Activated CD4-positive, alpha-beta T cell treated with anti-CD3 and anti-CD28 coated beads, Interleukin-2, amount 10 ng/mL, durations not matched to agents 7 days and 5 days (primary cell): ENCODE measurements at regions not wholly inside any gene's neighbourhood (a gene's known extent, or its start where the extent isn't known, plus 50 kb on each side); places are given as distances from the start of the nearest gene placed in this dataset.

ENCODE experiments used
- CTCF ChIA-PET: fragments of 350-600 bp; sonication (Branson Sonifier 250); formaldehyde crosslinking; loops from one replicate; lab custom pipeline; 2021; ENCODE audit warnings: antibody characterized with exemption; lab: Charles Lee
- POLR2A ChIA-PET: fragments of 350-600 bp; sonication (Branson Sonifier 250); formaldehyde crosslinking; loops from one replicate; lab custom pipeline; 2021; ENCODE audit warnings: antibody characterized with exemption; lab: Charles Lee
- DNase-seq: peaks from one replicate; pipeline ENCODE4 v3.0.0-alpha.2; 2020
- H3K27ac Mint-ChIP-seq: one replicate; pipeline ENCODE4 v1.8.0; 2021; ENCODE audit warnings: mild to moderate bottlenecking, moderate library complexity, mixed read lengths
- H3K27me3 Mint-ChIP-seq: one replicate; pipeline ENCODE4 v1.8.0; 2021; ENCODE audit warnings: mixed read lengths
- H3K36me3 Mint-ChIP-seq: one replicate; pipeline ENCODE4 v1.8.0; 2021; ENCODE audit warnings: low read depth, mixed read lengths
- H3K4me1 Mint-ChIP-seq: one replicate; pipeline ENCODE4 v1.8.0; 2021; ENCODE audit warnings: mixed read lengths
- H3K4me3 Mint-ChIP-seq: one replicate; pipeline ENCODE4 v1.8.0; 2021; ENCODE audit warnings: mild to moderate bottlenecking, moderate library complexity, mixed read lengths
- H3K9me3 Mint-ChIP-seq: one replicate; pipeline ENCODE4 v1.8.0; 2021; ENCODE audit warnings: mixed read lengths

DNA sequence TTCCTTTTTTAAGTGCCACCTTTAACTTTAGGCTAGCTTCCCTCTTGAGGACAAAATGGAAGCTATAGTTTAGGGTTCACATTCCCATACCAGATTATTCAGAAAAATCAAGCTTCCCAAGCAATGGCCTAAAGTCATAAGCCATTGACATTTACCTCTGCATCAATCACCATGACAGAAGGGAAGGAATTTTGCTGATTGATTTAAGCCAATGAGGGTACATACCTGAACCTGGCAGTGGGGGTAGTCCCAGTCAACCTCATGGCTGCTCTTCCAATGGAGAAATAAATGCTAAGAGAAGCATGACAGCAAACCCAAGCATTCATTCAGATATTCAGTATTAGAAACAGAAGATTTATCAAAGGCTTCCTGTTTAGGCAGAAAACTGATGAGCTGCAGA is 128.4 kb upstream of the CREB1 start:
- H3K4me1 Mint-ChIP-seq: no peaks in the 10 kb centered on the region
- CTCF ChIA-PET: interaction anchor here (0.9 to 2.1 kb wide), 2 partner anchors 11 to 13 kb away, joined by 3 to 6 read pairs; no protein-coding TSS in a partner anchor
- no peak for DNase-seq
- no peak overlapping the region for H3K27ac Mint-ChIP-seq
- H3K27me3 Mint-ChIP-seq: peaks cover 3% of the 10 kb centered on the region
- POLR2A ChIA-PET: no interaction called here
- H3K9me3 Mint-ChIP-seq: peaks cover 3% of the 10 kb centered on the region
- no peak overlapping the region for H3K4me3 Mint-ChIP-seq
- peaks cover 3% of the 10 kb centered on the region for H3K36me3 Mint-ChIP-seq

DNA sequence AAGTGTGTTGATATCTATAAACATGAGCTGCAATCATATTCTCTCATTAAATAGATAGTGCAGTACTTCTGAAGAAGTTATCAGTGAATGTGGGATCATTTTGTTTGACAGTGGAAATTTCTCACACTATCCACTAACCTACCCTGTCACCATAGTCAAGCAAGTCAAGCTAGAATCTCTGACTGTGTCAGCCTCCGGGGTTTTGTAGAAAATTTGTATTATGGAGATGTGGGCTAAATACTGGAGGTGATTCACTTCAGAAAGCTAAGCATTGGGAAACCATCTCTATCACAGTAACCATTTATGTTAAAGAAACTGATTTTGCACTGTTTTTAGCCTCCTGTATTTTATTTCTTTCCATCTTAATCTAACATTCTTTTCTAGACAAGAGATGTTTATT is 126.6 kb upstream of the CREB1 start:
- POLR2A ChIA-PET: no interaction called here
- DNase-seq: no peak
- Mint-ChIP-seq H3K4me1 (no peaks in the 10 kb centered on the region), H3K27me3 (peaks cover 3% of the 10 kb centered on the region), H3K9me3 (peaks cover 3% of the 10 kb centered on the region), H3K36me3 (peaks cover 3% of the 10 kb centered on the region), H3K4me3 (no peak overlapping the region), H3K27ac (no peak overlapping the region)
- CTCF ChIA-PET: interaction anchor here (2.1 kb wide), 1 partner anchor 9 kb away, joined by 6 read pairs; no protein-coding TSS in a partner anchor

DNA sequence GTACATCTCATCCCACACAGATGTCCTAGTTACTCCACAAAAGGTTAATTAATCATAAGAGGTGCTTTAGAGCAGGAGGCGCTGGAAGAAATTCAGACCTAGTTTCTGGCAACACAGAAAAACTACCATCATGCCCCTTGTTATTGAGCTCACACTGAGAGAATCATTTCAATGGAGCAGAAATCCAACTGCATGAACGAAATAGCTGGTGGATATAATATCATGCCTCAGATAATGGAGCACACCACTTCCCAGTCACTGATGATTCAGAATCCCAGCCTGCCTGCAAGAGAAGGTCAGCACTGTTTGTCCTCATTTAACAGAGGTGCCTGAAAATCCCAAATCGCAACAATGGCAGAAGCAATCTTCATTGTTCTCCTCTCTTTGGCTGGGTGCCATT is 125.8 kb upstream of the CREB1 start:
- H3K27me3 Mint-ChIP-seq: peaks cover 3% of the 10 kb centered on the region
- ChIA-PET CTCF (no interaction called here), POLR2A (no interaction called here)
- no peak for DNase-seq
- no peaks in the 10 kb centered on the region for H3K4me1 Mint-ChIP-seq
- H3K4me3 Mint-ChIP-seq: no peak overlapping the region
- peaks cover 3% of the 10 kb centered on the region for H3K36me3 Mint-ChIP-seq
- no peak overlapping the region for H3K27ac Mint-ChIP-seq
- H3K9me3 Mint-ChIP-seq: peaks cover 3% of the 10 kb centered on the region

DNA sequence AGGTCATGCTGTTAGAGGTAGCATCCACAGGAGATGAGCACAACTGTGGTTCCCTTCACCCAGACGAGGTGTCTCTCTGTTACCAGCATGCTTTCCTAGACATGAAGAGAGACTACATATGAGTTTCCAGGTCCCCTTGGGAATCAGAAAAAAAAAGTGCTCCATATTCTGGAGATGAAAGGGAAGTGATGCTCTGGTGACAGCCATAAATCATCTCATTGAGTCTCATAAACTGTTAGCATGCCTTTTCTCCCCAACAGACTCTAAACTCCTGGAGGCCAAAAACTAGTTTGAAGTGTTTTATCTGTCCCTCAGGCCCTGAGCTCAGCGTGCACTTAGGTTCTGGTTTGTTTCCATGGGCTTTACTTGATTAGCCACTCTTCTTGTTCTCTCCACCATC is 124.6 kb upstream of the CREB1 start:
- Mint-ChIP-seq H3K27me3 (peaks cover 3% of the 10 kb centered on the region), H3K9me3 (peaks cover 3% of the 10 kb centered on the region), H3K4me1 (no peaks in the 10 kb centered on the region), H3K27ac (no peak overlapping the region), H3K36me3 (peaks cover 3% of the 10 kb centered on the region), H3K4me3 (no peak overlapping the region)
- POLR2A ChIA-PET: no interaction called here
- CTCF ChIA-PET: no interaction called here
- no peak for DNase-seq

DNA sequence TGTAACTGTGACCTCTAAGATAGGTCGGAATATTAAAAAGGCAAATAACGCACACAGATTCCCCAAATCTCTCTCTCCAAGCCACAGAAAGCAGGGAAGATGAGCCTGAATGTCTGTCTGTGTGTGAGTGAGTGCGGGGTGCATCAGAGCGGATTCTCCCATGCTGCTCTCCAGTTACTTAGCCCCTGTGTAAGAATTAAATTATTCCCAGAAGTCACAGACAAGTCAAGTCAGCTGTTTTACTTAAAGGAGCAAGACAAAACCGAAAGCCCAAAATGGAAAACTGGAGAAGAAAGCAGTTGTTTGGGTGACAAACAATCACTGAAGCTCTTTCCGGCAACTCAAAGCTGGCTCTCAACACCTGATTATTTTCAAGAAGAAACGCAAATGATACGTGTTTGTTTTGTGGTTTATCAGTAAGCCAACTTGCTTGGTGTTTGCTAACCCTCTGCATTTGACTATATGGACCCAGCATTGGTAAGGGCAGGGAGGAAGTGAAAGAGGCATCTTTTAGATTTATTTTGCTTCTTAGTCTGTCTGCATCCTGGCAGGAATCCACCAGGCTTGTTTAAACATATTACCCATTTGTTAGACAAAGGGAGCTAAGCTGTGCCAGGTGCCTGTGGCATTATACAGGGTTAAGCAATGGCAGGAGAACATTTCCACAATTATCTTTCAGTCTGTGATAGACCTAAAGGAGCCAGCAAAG is 121.5 kb upstream of the CREB1 start:
- H3K27me3 Mint-ChIP-seq: peaks cover 3% of the 10 kb centered on the region
- peaks cover 1% of the 10 kb centered on the region for H3K4me1 Mint-ChIP-seq
- POLR2A ChIA-PET: no interaction called here
- H3K4me3 Mint-ChIP-seq: no peak overlapping the region
- H3K27ac Mint-ChIP-seq: no peak overlapping the region
- no peak for DNase-seq
- CTCF ChIA-PET: interaction anchor here (0.9 kb wide), 1 partner anchor 15 kb away, joined by 3 read pairs; no protein-coding TSS in a partner anchor
- H3K9me3 Mint-ChIP-seq: peaks cover 3% of the 10 kb centered on the region
- peaks cover 2% of the 10 kb centered on the region for H3K36me3 Mint-ChIP-seq

DNA sequence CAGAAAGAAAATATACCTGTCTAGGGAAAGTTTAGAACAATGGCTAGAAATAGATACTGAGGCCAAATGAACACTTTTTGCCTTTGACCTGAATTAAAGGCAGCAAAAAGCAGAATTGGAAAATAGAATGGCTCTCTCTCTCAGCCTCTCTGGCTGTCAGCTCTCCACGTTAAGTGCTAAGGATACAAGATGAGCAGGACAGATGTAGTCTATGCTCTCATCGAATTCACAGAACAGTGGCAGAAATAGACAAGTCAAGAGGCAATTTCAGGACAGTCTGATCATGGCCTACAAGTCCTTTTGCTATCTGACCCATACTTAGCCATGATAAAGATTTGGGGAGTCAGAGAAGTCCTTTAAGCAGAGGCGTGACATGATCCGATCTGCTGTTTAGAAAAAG is 120.2 kb upstream of the CREB1 start:
- H3K36me3 Mint-ChIP-seq: no peaks in the 10 kb centered on the region
- no peaks in the 10 kb centered on the region for H3K9me3 Mint-ChIP-seq
- no peak for DNase-seq
- H3K27ac Mint-ChIP-seq: no peak overlapping the region
- H3K4me3 Mint-ChIP-seq: no peak overlapping the region
- peaks cover 1% of the 10 kb centered on the region for H3K4me1 Mint-ChIP-seq
- ChIA-PET CTCF (interaction anchor here (0.6 to 0.9 kb wide), 2 partner anchors 14 to 35 kb away, joined by 3 read pairs; no protein-coding TSS in a partner anchor), POLR2A (no interaction called here)
- H3K27me3 Mint-ChIP-seq: no peaks in the 10 kb centered on the region

DNA sequence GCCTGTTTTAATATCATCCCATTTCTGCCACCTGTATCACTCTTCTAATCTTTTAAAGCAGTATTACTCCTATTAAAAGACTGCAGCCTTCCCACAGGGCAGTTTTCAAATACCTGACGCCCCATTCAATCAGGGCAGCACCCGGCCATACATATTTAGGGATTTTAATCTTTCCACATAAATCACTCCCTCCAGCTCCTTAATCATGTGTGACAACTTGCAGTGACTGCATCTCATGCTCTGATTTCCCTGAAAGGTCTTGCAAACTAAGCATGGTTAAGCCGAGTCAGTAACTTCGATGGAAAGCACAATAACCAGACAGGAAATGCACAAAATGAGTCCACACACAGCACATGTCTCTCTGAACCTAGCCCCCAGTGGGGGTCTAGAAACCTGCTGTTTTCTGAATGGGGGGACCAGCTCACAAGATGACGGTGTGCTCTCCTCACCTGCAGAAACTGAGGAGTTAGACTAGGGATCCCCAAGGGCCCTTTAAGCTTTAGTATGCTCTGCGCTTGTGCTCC is 116.9 kb upstream of the CREB1 start:
- Mint-ChIP-seq H3K27me3 (no peaks in the 10 kb centered on the region), H3K36me3 (no peaks in the 10 kb centered on the region), H3K4me3 (no peak overlapping the region), H3K27ac (no peak overlapping the region), H3K9me3 (no peaks in the 10 kb centered on the region), H3K4me1 (peaks cover 1% of the 10 kb centered on the region)
- no peak for DNase-seq
- POLR2A ChIA-PET: no interaction called here
- CTCF ChIA-PET: interaction anchor here (0.6 to 1.5 kb wide), 2 partner anchors 11 to 313 kb away, joined by 3 to 6 read pairs; no protein-coding TSS in a partner anchor

DNA sequence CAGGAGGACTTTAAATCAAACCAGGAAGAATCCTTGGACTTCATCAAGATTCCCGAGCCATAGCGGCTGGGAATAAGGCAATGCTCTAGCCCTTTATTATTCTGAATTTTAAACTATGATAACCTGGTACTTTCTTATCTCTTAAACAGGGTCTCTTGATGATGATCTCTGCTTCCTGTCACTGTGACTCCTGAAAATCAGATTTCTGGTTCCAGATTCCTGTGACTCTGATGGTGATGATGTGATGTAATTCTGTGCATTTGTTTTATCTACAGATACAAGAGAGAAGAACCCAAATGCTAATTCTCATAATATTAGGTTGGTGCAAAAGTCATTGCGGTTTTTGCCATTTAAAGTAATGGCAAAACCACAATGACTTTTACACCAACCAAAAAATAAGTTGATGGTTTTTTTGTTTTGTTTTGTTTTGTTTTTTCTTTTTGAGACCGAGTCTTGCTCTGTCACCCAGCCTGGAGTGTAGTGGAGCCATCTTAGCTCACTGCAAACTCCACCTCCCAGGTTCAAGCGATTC is 116.3 kb upstream of the CREB1 start:
- no peaks in the 10 kb centered on the region for H3K36me3 Mint-ChIP-seq
- ChIA-PET POLR2A (no interaction called here), CTCF (interaction anchor here (0.6 kb wide), 1 partner anchor 314 kb away, joined by 3 read pairs; no protein-coding TSS in a partner anchor)
- H3K9me3 Mint-ChIP-seq: no peaks in the 10 kb centered on the region
- DNase-seq: no peak
- no peak overlapping the region for H3K27ac Mint-ChIP-seq
- peaks cover 1% of the 10 kb centered on the region for H3K4me1 Mint-ChIP-seq
- no peak overlapping the region for H3K4me3 Mint-ChIP-seq
- H3K27me3 Mint-ChIP-seq: no peaks in the 10 kb centered on the region

DNA sequence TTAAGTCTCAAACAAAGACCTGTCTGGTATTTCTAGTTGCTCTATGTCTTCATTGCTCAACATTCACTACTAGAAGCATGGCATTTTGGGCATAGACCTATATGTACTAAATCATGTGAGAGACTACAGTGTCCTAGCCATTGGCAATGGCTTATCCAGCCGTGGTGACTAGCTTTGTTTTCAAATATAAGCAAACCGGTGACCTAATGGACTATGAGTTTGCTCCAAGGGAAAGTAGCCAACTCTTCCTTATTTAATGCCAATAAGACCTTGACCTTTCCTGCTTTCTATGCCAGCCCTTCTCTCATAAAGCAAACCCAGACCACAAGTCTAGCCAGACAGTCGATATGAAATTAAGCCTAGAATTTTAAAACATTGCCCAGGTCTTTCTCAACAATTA is 113.7 kb upstream of the CREB1 start:
- no peaks in the 10 kb centered on the region for H3K27me3 Mint-ChIP-seq
- ChIA-PET CTCF (no interaction called here), POLR2A (no interaction called here)
- no peak overlapping the region for H3K4me3 Mint-ChIP-seq
- no peak overlapping the region for H3K27ac Mint-ChIP-seq
- H3K4me1 Mint-ChIP-seq: peaks cover 1% of the 10 kb centered on the region
- H3K36me3 Mint-ChIP-seq: no peaks in the 10 kb centered on the region
- DNase-seq: no peak
- no peaks in the 10 kb centered on the region for H3K9me3 Mint-ChIP-seq

DNA sequence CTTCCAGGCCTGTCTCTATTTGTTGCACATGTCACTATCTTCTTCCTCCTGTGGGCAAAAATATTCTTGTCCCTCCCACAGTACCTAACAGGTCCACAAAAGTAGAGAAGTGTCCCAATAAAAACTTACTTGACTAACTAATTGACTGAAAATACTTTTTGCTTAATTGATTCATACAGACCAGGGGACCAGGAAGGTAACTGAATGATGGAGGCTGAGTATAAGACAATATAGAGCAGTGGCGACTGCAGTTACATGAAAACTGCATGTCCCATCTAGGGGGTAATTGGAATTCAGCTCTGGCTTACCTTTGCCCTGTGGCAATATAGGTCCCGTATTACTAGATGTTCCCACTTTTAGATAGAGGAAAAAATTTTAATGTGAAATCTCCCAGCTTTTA is 112.9 kb upstream of the CREB1 start:
- CTCF ChIA-PET: no interaction called here

DNA sequence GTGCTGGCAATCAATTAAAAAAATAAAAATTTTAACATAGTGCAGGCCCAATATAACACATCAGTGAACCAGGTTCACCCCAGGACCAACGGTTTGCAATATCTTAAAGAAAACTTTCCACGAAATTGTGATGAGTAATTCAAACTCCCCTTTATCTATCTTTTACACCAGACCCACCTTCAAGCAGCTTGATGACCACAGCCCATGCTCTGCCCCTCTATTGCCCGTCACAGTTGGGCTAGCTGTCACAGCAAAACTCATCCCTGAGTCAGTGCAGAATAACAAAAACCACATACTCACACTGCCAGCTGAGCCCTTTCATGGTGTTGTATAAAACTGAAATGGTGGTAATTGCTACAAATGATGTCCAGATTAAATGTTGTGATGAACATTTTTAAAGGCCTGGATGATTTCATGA is 112.5 kb upstream of the CREB1 start:
- Mint-ChIP-seq H3K27me3 (no peaks in the 10 kb centered on the region), H3K9me3 (no peaks in the 10 kb centered on the region), H3K27ac (no peak overlapping the region), H3K4me3 (no peak overlapping the region), H3K4me1 (peaks cover 1% of the 10 kb centered on the region), H3K36me3 (no peaks in the 10 kb centered on the region)
- ChIA-PET CTCF (no interaction called here), POLR2A (interaction anchor here (0.6 kb wide), 1 partner anchor 261 kb away, joined by 3 read pairs; no protein-coding TSS in a partner anchor)
- no peak for DNase-seq

More for the DNA sequence above, 112.9 kb upstream of the CREB1 start:
- H3K36me3 Mint-ChIP-seq: no peaks in the 10 kb centered on the region
- no peak overlapping the region for H3K27ac Mint-ChIP-seq
- no peaks in the 10 kb centered on the region for H3K9me3 Mint-ChIP-seq
- peaks cover 1% of the 10 kb centered on the region for H3K4me1 Mint-ChIP-seq
- no peaks in the 10 kb centered on the region for H3K27me3 Mint-ChIP-seq
- no peak for DNase-seq
- POLR2A ChIA-PET: no interaction called here
- H3K4me3 Mint-ChIP-seq: no peak overlapping the region

DNA sequence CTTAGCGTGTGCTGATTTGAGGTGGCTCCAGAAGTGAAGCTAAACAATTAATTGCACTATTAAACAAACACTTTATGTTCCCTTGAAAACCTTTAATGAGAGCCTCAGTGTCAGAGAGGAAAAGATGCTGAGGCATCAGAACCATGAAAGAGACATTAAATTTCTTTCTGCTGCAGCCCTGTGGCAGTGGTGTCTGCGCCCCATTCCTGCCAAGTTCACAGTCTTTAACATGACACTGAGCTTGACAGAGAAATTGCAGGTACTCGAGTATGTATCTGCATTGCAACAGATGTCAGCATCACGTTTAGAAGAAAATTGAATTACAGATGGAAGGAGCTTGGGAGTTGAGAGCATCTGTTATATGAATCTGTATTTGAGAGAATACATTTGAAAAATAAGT is 111.3 kb upstream of the CREB1 start:
- no peak for DNase-seq
- peaks cover 4% of the 10 kb centered on the region for H3K4me1 Mint-ChIP-seq
- no peak overlapping the region for H3K4me3 Mint-ChIP-seq
- ChIA-PET CTCF (interaction anchor here (0.5 to 0.7 kb wide), 2 partner anchors 237 to 540 kb away, joined by 3 read pairs; no protein-coding TSS in a partner anchor), POLR2A (no interaction called here)
- H3K9me3 Mint-ChIP-seq: peaks cover 7% of the 10 kb centered on the region
- no peaks in the 10 kb centered on the region for H3K36me3 Mint-ChIP-seq
- H3K27ac Mint-ChIP-seq: no peak overlapping the region
- peaks cover 4% of the 10 kb centered on the region for H3K27me3 Mint-ChIP-seq

DNA sequence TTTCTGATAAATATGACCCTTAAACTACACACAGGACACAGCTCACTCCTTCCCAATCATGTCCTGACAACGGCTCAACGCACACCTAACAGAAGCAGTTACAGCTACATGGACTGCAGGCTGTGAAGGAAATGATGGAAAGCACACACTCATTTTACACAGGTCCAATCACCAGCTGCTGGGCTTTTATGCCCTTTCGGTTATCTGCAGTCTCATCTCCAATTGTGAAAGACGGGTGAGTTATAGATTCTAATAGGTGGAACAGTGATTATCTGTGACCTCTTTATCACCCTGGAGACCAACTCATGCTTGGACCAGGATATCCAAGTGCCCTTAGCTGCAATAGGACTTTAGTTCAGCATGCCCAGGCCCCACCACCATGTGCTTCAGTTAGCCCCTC is 110.4 kb upstream of the CREB1 start:
- Mint-ChIP-seq H3K4me3 (no peak overlapping the region), H3K9me3 (peaks cover 12% of the 10 kb centered on the region), H3K27me3 (peaks cover 4% of the 10 kb centered on the region), H3K36me3 (no peaks in the 10 kb centered on the region), H3K27ac (no peak overlapping the region), H3K4me1 (peaks cover 12% of the 10 kb centered on the region)
- ChIA-PET CTCF (interaction anchor here (0.5 to 1.5 kb wide), 2 partner anchors 16 to 541 kb away, joined by 3 to 4 read pairs; no protein-coding TSS in a partner anchor), POLR2A (interaction anchor here (0.7 kb wide), 1 partner anchor 545 kb away, joined by 3 read pairs; no protein-coding TSS in a partner anchor)
- DNase-seq: no peak
